NCI-H187 treated with DMSO at 0.1 percent for 48 hours (cell line): ENCODE measurements at regions not wholly inside any gene's neighbourhood (a gene's known extent, or its start where the extent isn't known, plus 50 kb on each side); places are given as distances from the start of the nearest gene placed in this dataset.

ENCODE experiments used
- DNase-seq: peaks from one replicate; lab custom pipeline; 2025; lab: John Stamatoyannopoulos, UW

- no peak for DNase-seq
Observed at GRCh38 chr7:155972651-155973390, 160.6 kb upstream of the SHH start.

DNA sequence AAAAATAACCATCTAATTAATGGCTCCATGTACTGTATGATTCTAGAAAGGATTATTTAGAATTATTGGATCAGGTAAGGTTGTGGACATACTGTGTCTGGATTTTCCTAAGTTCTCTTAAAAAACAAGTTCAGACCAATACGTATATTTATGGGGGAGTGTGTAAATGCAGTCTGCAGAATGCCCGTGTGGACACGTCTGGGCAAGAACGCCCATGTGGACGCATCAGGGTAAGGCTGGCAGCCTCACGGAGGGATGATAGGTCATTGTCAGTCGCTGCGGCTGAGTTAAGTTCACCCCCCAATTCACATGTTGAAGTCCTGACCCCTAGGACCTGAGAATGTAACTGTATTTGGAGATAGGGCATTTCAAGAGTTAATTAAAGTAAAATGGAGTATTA lies 160.0 kb upstream of the SHH start:
- DNase-seq = no peak

DNA sequence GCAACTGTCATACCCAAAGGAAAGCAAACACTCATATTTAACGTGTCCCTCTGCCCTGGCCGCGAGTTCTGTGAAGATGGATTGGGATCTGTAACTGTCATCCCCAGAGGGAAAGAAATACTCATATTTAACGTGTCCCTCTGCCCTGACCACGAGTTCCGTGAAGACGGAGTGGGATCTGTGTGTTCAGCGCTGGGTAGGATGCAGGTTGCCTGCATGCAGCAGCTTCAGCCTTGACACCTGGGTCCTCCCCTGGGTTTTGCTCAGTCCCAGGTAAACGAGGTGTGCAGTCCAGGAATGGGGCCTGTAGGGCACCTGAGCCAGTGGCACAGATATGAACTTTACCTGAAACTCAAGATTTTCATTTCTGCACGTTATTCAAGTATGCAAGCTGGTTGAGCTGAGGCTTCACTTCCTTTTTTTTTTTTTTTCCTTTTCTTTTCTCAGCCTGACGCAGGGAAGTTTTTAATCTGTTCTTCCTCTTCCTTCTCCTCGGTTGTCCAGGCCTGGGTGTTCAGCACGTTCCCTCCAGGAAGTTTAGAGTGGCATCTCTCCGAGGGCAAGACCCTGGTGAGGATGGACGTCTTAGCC lies 159.0 kb upstream of the SHH start:
- DNase-seq = no peak

GRCh38 chr7:155969192-155969929 lies 157.1 kb upstream of the SHH start:
- DNase-seq = no peak

GRCh38 chr7:155965010-155965409 lies 152.7 kb upstream of the SHH start:
- DNase-seq = no peak

DNA sequence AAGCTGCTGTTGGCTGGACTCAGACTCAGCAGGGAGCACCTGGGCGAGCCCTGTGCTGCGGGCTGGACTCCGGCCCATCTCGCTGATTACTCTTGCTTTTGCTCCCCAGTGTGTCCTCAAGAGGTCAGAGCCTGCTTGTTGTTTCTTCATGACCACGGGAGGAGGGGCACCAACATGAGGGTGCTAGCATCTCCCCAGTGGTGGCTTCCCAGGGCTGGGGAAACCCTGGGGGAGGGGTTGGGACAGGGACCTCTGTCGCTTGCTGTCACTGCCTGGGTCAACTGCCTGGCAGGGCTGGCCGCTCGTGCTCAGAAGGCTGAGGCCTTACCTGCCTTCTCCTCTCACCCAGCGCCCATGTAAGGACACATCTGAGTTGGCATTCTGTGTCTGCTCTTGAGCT lies 152.3 kb upstream of the SHH start:
- no peak for DNase-seq

GRCh38 chr7:155963771-155964195 lies 151.5 kb upstream of the SHH start:
- no peak for DNase-seq

GRCh38 chr7:155963356-155963755 lies 151.1 kb upstream of the SHH start:
- no peak for DNase-seq

DNA sequence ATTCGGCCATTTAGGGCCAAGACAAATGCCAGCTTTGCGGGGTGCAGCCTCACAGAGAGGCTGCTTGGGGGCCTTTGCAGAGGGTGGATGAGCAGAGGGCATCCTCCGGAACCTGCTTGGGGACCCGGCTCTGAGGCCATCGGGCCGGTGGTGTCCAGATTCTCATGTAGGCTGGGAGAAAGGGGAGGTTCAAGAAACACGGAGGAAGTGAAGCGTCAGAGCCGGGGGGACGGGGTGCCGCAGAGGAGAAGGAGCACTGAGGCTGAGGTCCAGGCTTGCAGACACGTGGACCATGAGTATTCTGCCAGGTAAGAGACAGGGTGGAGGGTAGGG lies 150.7 kb upstream of the SHH start:
- DNase-seq = no peak

- DNase-seq = no peak
Observed at GRCh38 chr7:155962191-155962967, 150.1 kb upstream of the SHH start.

DNA sequence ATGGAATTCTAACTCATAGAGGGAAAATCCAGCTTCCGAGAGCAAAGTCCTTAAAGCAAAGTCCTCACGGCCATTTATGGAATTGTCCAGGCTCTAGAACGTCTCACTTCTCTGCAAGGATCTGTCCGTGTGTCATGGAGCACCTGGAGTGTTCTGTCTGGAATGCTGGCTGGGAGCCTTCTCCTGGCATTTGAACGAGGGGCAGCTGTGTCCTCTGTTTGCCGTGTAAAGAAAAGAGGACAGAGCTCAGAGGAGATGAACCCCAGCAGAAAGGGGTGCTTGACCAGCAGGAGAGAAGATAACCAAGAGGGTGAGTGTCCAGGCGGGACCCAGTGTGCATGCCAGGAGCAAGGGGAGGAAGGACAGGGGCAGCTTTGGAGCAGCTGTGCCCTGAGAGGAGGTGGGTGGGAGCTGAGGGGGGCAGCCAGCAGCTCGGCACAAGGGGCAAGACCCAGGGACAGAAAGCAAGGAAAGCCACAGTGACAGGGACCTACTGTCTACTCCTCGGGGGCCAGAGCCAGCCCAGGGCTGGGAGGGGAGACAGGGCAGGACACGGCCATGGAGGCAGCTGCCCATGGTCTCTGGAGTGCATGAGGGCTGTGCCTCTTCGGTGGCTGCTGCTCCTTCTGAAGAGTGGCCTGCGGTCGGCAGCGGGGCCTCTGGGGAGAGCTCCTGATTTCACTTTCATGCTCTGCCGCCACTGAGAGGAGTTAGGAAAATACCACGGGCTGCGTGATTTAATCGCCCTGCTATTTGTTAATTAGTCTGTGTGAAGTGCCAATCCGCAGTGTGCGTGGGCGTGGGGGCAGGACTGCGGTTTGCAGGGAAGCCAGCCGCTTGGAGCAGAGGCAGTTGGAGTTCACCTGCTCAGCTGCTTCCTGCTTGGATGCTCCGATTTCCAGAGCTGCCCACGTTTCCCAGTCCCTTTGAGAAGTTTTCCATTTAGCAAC lies 149.3 kb upstream of the SHH start:
- peak; percentile 75 for DNase-seq

DNA sequence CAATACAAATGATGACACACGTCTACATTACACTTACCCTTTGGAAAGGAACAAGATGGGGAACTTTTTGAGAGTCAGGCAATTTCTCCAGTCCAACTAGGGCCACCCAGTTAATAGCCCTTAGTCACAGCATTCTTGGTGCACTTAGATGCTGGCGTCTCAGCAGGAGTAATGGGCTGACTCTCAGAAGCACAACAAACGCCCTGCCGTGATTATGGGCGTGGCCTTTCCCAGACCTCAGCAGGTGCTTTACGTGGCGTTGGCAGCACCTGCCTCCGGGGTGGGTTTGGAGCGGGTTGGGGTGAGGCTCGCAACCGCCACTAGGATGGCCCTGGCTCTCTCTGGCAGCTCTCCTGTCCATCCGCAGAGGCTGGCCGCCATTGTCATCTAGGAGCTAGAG lies 147.6 kb upstream of the SHH start:
- peak; percentile 60 for DNase-seq

DNA sequence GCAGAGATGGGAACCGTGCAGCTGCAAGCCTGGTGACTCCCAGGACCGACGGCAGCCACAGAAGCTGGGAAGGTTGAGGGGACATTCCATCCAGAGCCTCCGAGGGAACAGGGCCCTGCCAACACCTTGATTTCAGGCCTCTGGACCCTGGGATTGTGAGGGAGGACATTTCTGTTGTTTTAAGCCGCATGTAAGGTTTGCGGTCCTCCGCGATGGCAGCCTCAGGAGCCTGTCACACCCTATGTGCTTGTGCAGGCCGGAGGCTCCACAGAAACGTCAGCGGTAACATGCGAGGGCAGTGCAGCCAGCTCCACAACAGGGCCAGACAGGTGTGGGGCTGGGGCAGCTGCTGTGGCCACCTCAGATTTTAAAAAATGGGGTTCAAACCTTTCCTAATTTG lies 144.7 kb upstream of the SHH start:
- no peak for DNase-seq

- DNase-seq = no peak
Observed at GRCh38 chr7:155955367-155955635, 143.0 kb upstream of the SHH start.

DNA sequence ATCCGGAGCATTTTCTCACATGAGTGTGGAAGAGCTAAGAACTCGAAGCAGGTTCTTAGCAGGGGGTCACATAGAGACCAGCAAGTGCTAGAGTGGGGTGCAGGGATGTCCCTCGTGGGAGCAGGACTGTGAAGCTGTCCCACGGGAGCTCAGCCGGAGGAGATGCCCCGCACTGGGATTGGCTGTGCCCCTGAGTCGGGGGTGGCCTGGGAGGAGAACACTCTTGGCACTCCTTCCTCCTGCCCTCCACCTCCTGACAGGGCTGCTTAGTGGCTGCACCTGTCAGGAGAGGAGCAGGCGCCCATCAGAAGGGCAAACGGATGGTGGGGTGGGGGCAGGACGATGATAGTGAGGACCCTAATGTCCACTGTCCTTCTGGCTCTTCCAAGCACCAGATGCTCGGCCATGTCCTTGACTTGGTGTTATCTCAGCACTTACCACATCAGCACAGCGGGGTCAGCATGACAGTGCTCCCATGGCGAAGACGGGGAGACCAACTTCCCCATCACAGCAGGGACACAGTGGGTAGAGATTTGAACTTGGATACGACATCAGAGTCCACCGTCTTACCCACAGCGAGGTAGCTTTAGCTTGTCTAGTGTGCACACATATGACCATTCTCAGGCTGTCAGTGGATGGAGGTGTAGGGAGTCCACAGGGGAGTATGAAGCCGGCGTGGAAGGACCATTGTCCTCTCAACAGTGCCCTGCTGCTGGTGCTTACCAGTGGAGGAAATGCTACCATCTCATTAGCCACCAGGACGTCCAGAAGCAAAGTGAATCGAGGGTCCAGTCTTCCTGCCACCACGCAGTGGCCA lies 142.5 kb upstream of the SHH start:
- DNase-seq = no peak

- no peak for DNase-seq
Observed at GRCh38 chr7:155953781-155954549, 141.7 kb upstream of the SHH start.

- no peak for DNase-seq
Observed at GRCh38 chr7:155953501-155953778, 141.2 kb upstream of the SHH start.

DNA sequence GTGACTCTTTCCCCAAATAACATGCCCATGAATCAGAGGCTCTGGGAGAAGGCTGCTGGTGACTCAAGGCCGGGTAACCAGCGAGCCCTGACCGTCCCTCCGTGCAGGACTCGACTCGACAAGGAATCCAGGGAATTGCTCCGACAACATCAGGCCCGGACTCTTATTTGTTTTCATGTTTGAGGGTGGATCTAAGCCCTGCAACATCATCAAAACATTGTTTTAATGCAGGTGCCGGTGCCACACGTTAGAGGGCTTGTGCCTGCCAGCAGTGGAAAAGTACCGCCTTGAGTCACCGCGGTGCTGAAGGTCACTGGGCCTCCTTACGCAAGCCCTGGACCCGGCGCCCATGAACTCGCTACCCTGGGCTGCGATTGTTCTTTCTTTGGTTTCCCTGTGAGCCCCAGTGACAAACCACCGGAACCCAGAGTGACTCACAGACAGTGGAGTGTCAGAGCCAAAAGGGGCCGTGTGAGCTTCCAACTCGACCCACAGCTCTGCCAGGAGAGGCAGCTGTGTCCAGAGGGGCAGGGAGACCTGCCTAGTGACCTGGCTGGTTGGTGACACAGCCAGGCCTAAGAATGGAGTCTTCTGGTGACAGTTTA lies 139.4 kb upstream of the SHH start:
- DNase-seq = no peak

DNA sequence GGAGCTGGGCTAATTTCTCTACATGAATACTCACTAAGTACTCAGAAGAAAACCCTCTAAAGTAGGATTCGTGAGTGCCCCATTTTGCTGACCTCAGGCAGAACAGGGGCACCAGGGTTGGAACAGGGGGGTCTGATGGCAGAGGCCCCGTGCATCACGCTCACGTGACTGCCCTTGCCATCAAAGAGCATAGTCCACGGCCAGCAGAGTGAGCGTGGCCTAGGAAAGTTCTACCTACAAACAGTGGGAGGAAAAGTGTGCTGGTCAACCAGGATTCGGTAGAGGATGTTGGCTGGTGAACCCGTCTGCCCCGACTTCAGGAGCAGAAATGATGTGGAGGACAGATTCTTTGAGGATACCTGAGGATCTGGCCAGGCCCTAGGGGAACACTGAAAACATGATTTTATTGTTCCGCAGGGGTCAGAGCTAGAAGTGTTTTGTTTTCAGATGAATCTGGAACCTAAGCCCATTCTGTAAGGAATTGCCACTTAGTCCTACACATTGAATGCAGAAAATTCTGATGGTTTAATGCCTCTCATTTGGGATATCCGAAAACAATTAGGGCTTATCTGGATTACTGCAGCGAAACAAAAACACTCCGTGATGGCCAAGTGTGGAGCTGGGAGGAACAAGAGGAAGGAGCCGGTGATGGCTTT lies 138.8 kb upstream of the SHH start:
- no peak for DNase-seq
